ENCODE measurements at regions not wholly inside any gene's neighbourhood (a gene's known extent, or its start where the extent isn't known, plus 50 kb on each side); places are given as distances from the start of the nearest gene placed in this dataset.

GRCh38 chr1:60540141-60540540, 466.6 kb upstream of the C1orf87 start:
- no peak overlapping the region for H3K9ac ChIP-seq (ENCODE audit: low read length)
- H2AFZ ChIP-seq (ENCODE audit: low read depth, low read length): no peak overlapping the region
- TF ChIP-seq CTCF (IDR thresholded peaks at IDR 0.05; ENCODE audit: low read depth, low read length) (no peak), EZH2phosphoT487 (IDR thresholded peaks at IDR 0.05; ENCODE audit: low read depth) (no peak)
- no peak overlapping the region for H3K4me2 ChIP-seq (ENCODE audit: low read length)
- no peak overlapping the region for H3K27ac ChIP-seq (ENCODE audit: low read length)
- H3K36me3 ChIP-seq (replicated peaks; ENCODE audit: low read depth, low read length): no peaks in the 10 kb centered on the region
- H3K9me3 ChIP-seq (ENCODE audit: insufficient read depth, low read length): 0 out of 2 replicates have a peak, but pooled peaks cover 3% of the 10 kb centered on the region
- no peaks in the 10 kb centered on the region for H3K79me2 ChIP-seq (ENCODE audit: low read length)
- H3K4me1 ChIP-seq (ENCODE audit: low read length): peaks cover 5% of the 10 kb centered on the region; the same call in 1 of the 2 replicates
- no peak overlapping the region for H3K4me3 ChIP-seq (ENCODE audit: low read length)
- H4K20me1 ChIP-seq (ENCODE audit: insufficient read depth, low read length): no peaks in the 10 kb centered on the region
- H3K27me3 ChIP-seq (ENCODE audit: low read depth, low read length): no peaks in the 10 kb centered on the region

GRCh38 chr1:60535713-60536112, 462.1 kb upstream of the C1orf87 start:
- Histone ChIP-seq H3K9me3 (ENCODE audit: insufficient read depth, low read length) (0 out of 2 replicates have a peak, but pooled peaks cover 3% of the 10 kb centered on the region), H3K4me3 (ENCODE audit: low read length) (no peak overlapping the region), H3K4me2 (ENCODE audit: low read length) (no peak overlapping the region), H3K4me1 (ENCODE audit: low read length) (peaks cover 5% of the 10 kb centered on the region; the same call in 1 of the 2 replicates), H2AFZ (ENCODE audit: low read depth, low read length) (no peak overlapping the region), H4K20me1 (ENCODE audit: insufficient read depth, low read length) (no peaks in the 10 kb centered on the region), H3K27ac (ENCODE audit: low read length) (no peak overlapping the region), H3K79me2 (ENCODE audit: low read length) (no peaks in the 10 kb centered on the region), H3K9ac (ENCODE audit: low read length) (no peak overlapping the region), H3K27me3 (ENCODE audit: low read depth, low read length) (no peaks in the 10 kb centered on the region), H3K36me3 (replicated peaks; ENCODE audit: low read depth, low read length) (no peaks in the 10 kb centered on the region)
- TF ChIP-seq CTCF (IDR thresholded peaks at IDR 0.05; ENCODE audit: low read depth, low read length) (no peak), EZH2phosphoT487 (IDR thresholded peaks at IDR 0.05; ENCODE audit: low read depth) (no peak)

GRCh38 chr1:60527567-60527966, 454.0 kb upstream of the C1orf87 start:
- H3K9ac ChIP-seq (ENCODE audit: low read length): no peak overlapping the region
- no peak overlapping the region for H2AFZ ChIP-seq (ENCODE audit: low read depth, low read length)
- no peaks in the 10 kb centered on the region for H3K9me3 ChIP-seq (ENCODE audit: insufficient read depth, low read length)
- H3K4me1 ChIP-seq (ENCODE audit: low read length): no peaks in the 10 kb centered on the region
- no peak for TF ChIP-seq EZH2phosphoT487 (IDR thresholded peaks at IDR 0.05; ENCODE audit: low read depth)
- TF ChIP-seq CTCF (IDR thresholded peaks at IDR 0.05; ENCODE audit: low read depth, low read length): no peak
- H3K27ac ChIP-seq (ENCODE audit: low read length): no peak overlapping the region
- no peaks in the 10 kb centered on the region for H3K27me3 ChIP-seq (ENCODE audit: low read depth, low read length)
- no peaks in the 10 kb centered on the region for H3K36me3 ChIP-seq (replicated peaks; ENCODE audit: low read depth, low read length)
- H4K20me1 ChIP-seq (ENCODE audit: insufficient read depth, low read length): no peaks in the 10 kb centered on the region
- no peak overlapping the region for H3K4me2 ChIP-seq (ENCODE audit: low read length)
- H3K79me2 ChIP-seq (ENCODE audit: low read length): no peaks in the 10 kb centered on the region
- H3K4me3 ChIP-seq (ENCODE audit: low read length): no peak overlapping the region

GRCh38 chr1:60516996-60517395, 443.4 kb upstream of the C1orf87 start:
- no peaks in the 10 kb centered on the region for H3K27me3 ChIP-seq (ENCODE audit: low read depth, low read length)
- TF ChIP-seq EZH2phosphoT487 (IDR thresholded peaks at IDR 0.05; ENCODE audit: low read depth) (no peak), CTCF (IDR thresholded peaks at IDR 0.05; ENCODE audit: low read depth, low read length) (no peak)
- no peak overlapping the region for H3K27ac ChIP-seq (ENCODE audit: low read length)
- H3K4me3 ChIP-seq (ENCODE audit: low read length): no peak overlapping the region
- no peak overlapping the region for H3K4me2 ChIP-seq (ENCODE audit: low read length)
- H3K79me2 ChIP-seq (ENCODE audit: low read length): no peaks in the 10 kb centered on the region
- no peaks in the 10 kb centered on the region for H3K9me3 ChIP-seq (ENCODE audit: insufficient read depth, low read length)
- no peak overlapping the region for H3K9ac ChIP-seq (ENCODE audit: low read length)
- H2AFZ ChIP-seq (ENCODE audit: low read depth, low read length): no peak overlapping the region
- H3K4me1 ChIP-seq (ENCODE audit: low read length): no peaks in the 10 kb centered on the region
- H3K36me3 ChIP-seq (replicated peaks; ENCODE audit: low read depth, low read length): no peaks in the 10 kb centered on the region
- H4K20me1 ChIP-seq (ENCODE audit: insufficient read depth, low read length): no peaks in the 10 kb centered on the region

All from OCI-LY3 (cell line).